Smooth muscle cell (in vitro differentiated cells): ENCODE measurements at regions not wholly inside any gene's neighbourhood (a gene's known extent, or its start where the extent isn't known, plus 50 kb on each side); places are given as distances from the start of the nearest gene placed in this dataset.

Experiments used
- DNase-seq: peaks from one replicate; lab custom pipeline; 2025; ENCODE audit not compliant: unreplicated experiment; lab: John Stamatoyannopoulos, UW
- H2AFZ ChIP-seq: fragments of 200-600 bp; sonication (generic); 2 replicates; pipeline ENCODE4 v1.6.0; 2016; ENCODE audit warnings: antibody characterized with exemption, low read depth, mild to moderate bottlenecking
- H3F3A ChIP-seq: fragments of 200-600 bp; sonication (generic); 2 replicates; pipeline ENCODE4 v1.6.0; 2017; ENCODE audit warnings: antibody characterized with exemption, low read depth
- H3K27ac ChIP-seq: fragments of 200-600 bp; sonication (generic); 2 replicates; pipeline ENCODE4 v1.5.1; 2016; ENCODE audit warnings: low read depth, mild to moderate bottlenecking
- H3K27me3 ChIP-seq: fragments of 200-600 bp; sonication (generic); 2 replicates; pipeline ENCODE4 v1.6.1; 2016; ENCODE audit warnings: low read depth, mild to moderate bottlenecking
- H3K36me3 ChIP-seq: fragments of 200-600 bp; sonication (generic); 2 replicates; pipeline ENCODE4 v1.5.1; 2016; ENCODE audit warnings: low read depth
- H3K4me1 ChIP-seq: fragments of 200-600 bp; sonication (generic); 2 replicates; pipeline ENCODE4 v1.5.1; 2016; ENCODE audit warnings: low read depth
- H3K4me2 ChIP-seq: fragments of 200-600 bp; sonication (generic); 2 replicates; pipeline ENCODE4 v1.6.0; 2016; ENCODE audit warnings: mild to moderate bottlenecking
- H3K4me3 ChIP-seq: fragments of 200-600 bp; sonication (generic); 2 replicates; pipeline ENCODE4 v1.5.1; 2016; ENCODE audit warnings: mild to moderate bottlenecking
- H3K79me2 ChIP-seq: fragments of 200-600 bp; sonication (generic); 2 replicates; pipeline ENCODE4 v1.6.0; 2016; ENCODE audit warnings: low read depth, mild to moderate bottlenecking
- H3K9ac ChIP-seq: fragments of 200-600 bp; sonication (generic); 2 replicates; pipeline ENCODE4 v1.6.0; 2016; ENCODE audit warnings: low read depth
- H3K9me3 ChIP-seq: fragments of 200-600 bp; sonication (generic); replicated peaks from 2 replicates; pipeline ENCODE4 v1.5.1; 2016; ENCODE audit warnings: low read depth
- H4K20me1 ChIP-seq: fragments of 200-600 bp; sonication (generic); 2 replicates; pipeline ENCODE4 v1.6.0; 2016; ENCODE audit warnings: low read depth
- WGBS: methylation state at CpG from one replicate; pipeline ENCODE4 v1.1.7; 2016; ENCODE audit warnings: low lambda C conversion rate; 5-methylcytosine and 5-hydroxymethylcytosine counted together
- TF ChIP-seq, protein P1 (sequence below): fragments of 200-600 bp; sonication (generic); IDR thresholded peaks from 2 replicates; pipeline ENCODE4 v1.5.1; 2017; ENCODE audit warnings: borderline replicate concordance, mild to moderate bottlenecking, antibody characterized with exemption; ENCODE audit not compliant: insufficient read depth, poor library complexity, severe bottlenecking

DNA sequence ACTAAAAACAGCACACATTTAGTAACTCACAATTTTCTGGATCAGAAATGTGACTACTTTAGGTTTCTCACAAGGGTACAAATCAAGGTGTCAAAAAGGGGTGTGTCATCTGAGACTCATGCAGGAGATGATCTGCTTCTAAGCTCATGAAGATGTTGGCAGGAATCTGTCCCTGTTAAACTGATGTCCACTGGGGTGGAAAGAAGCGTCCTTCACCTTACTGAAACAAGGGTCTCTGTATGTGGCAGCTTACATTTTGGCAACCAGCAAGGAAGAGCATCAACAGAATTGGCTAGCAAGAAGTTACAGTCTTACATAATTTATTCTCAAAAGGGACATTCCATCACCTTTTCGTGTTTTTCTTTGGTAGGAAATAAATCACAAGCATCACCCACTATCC is 1223.8 kb downstream of the AMY1C start:
- H3K9ac ChIP-seq = no peak overlapping the region
- DNase-seq = no peak
- no peaks in the 10 kb centered on the region for H3K36me3 ChIP-seq
- H3K4me1 ChIP-seq = no peaks in the 10 kb centered on the region
- no peaks in the 10 kb centered on the region for H4K20me1 ChIP-seq
- no peak overlapping the region for H3K4me2 ChIP-seq
- no peaks in the 10 kb centered on the region for H3K79me2 ChIP-seq
- TF ChIP-seq, protein P1, sequence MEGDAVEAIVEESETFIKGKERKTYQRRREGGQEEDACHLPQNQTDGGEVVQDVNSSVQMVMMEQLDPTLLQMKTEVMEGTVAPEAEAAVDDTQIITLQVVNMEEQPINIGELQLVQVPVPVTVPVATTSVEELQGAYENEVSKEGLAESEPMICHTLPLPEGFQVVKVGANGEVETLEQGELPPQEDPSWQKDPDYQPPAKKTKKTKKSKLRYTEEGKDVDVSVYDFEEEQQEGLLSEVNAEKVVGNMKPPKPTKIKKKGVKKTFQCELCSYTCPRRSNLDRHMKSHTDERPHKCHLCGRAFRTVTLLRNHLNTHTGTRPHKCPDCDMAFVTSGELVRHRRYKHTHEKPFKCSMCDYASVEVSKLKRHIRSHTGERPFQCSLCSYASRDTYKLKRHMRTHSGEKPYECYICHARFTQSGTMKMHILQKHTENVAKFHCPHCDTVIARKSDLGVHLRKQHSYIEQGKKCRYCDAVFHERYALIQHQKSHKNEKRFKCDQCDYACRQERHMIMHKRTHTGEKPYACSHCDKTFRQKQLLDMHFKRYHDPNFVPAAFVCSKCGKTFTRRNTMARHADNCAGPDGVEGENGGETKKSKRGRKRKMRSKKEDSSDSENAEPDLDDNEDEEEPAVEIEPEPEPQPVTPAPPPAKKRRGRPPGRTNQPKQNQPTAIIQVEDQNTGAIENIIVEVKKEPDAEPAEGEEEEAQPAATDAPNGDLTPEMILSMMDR = no peak
- H3K9me3 ChIP-seq = no peaks in the 10 kb centered on the region
- H3K27me3 ChIP-seq = no peaks in the 10 kb centered on the region
- no peak overlapping the region for H3K4me3 ChIP-seq
- WGBS = 68% methylated on average over 2 of the region's 2 CpGs
- no peaks in the 10 kb centered on the region for H3F3A ChIP-seq
- no peak overlapping the region for H3K27ac ChIP-seq
- H2AFZ ChIP-seq = no peak overlapping the region

DNA sequence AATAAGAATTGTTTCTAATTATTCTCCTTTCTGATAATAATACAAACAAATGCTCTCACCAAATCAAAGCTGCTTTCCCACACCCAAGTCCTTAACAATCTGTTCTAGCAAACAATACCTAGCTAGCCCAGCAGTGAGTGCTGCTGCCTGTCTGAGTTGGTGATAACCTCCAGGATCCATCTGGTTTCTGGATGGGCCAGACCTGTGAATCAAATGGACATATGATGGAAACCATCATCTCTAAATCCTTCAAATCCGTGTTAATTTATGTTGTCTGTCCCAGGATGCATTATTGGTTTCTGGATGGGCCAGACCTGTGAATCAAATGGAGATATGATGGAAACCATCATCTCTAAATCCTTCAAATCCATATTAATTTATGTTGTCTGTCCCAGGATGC is 1230.0 kb downstream of the AMY1C start:
- DNase-seq = no peak
- Histone ChIP-seq H3K4me1 (no peaks in the 10 kb centered on the region), H4K20me1 (no peaks in the 10 kb centered on the region), H3K9ac (no peak overlapping the region), H3K4me3 (no peak overlapping the region), H3K4me2 (no peak overlapping the region), H3K79me2 (no peaks in the 10 kb centered on the region), H3K36me3 (no peaks in the 10 kb centered on the region), H3F3A (no peaks in the 10 kb centered on the region), H2AFZ (no peak overlapping the region), H3K27ac (no peak overlapping the region), H3K9me3 (peaks cover 3% of the 10 kb centered on the region), H3K27me3 (no peaks in the 10 kb centered on the region)
- 65% methylated on average over 1 of the region's 1 CpG for WGBS
- TF ChIP-seq, protein P1 = no peak

DNA sequence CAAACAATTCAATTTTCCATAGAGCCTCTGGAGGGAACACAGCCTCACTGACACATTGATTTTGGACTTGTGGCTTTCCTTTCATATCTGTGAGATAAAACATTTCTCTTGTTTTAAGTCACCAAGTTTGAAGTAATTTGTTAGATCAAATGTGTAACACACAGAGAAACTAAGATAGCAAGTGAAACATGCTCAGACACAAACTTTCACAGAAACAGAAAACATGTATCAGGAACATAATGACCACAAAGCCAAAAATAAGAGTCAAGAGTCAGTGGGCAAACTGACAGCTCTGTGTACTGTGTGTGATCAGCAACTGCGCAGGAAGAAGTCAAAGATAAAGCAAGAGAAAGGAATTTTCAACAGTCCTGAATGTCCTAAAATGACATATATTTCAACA is 1237.5 kb downstream of the AMY1C start:
- Histone ChIP-seq H3K4me2 (no peak overlapping the region), H3F3A (no peaks in the 10 kb centered on the region), H3K79me2 (no peaks in the 10 kb centered on the region), H3K27ac (no peak overlapping the region), H3K4me3 (no peak overlapping the region), H2AFZ (no peak overlapping the region), H3K27me3 (no peaks in the 10 kb centered on the region), H3K9ac (no peak overlapping the region), H3K36me3 (no peaks in the 10 kb centered on the region), H4K20me1 (no peaks in the 10 kb centered on the region), H3K4me1 (no peaks in the 10 kb centered on the region), H3K9me3 (peaks cover 6% of the 10 kb centered on the region)
- 96% methylated on average over 1 of the region's 1 CpG for WGBS
- DNase-seq = no peak
- TF ChIP-seq, protein P1 = no peak

DNA sequence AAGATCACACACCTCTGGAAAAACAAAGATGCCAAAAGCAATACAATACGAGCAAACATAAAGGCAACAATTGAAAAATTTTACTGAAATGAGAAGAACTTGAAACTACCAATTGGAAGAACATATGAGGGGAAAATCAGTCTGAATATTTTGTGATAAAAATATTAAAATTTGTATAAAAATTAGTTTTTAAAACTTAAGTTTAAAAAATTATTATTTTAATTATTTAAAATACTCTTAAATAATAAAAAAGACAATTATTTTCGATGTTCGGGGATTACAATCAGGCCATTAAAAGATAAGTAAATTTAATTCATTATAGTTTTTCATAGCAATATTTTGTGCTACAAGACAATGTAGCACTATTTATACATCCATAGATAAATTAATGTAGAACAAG is 1239.3 kb downstream of the AMY1C start:
- Histone ChIP-seq H3K27me3 (no peaks in the 10 kb centered on the region), H4K20me1 (no peaks in the 10 kb centered on the region), H3K9ac (no peak overlapping the region), H2AFZ (no peak overlapping the region), H3K79me2 (no peaks in the 10 kb centered on the region), H3K4me2 (no peak overlapping the region), H3K27ac (no peak overlapping the region), H3K9me3 (peaks cover 6% of the 10 kb centered on the region), H3F3A (no peaks in the 10 kb centered on the region), H3K4me1 (no peaks in the 10 kb centered on the region), H3K36me3 (no peaks in the 10 kb centered on the region), H3K4me3 (no peak overlapping the region)
- no peak for DNase-seq
- 95% methylated on average over 3 of the region's 3 CpGs for WGBS
- TF ChIP-seq, protein P1 = no peak
